ENCODE measurements at regions not wholly inside any gene's neighbourhood (a gene's known extent, or its start where the extent isn't known, plus 50 kb on each side); places are given as distances from the start of the nearest gene placed in this dataset.

DNA sequence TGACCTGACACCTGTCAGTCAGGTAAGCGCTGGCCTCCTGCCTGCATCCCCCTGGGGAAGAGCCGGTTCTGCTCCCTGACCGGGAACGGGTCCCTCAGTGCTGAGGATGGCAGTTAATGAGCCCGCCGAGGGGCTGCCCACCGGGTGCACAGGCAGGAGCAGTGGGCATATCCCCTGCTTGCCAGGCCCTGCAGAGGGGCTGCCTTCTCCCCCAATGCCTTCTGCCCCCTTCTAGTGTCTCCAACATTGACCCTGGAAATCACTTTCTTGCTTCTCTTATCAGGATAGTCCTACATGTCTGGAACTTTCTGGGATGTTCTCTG lies 388.5 kb downstream of the SEC14L1 start:
- no peak overlapping the region for H3K27ac ChIP-seq (ENCODE audit: low read length)
- no peaks in the 10 kb centered on the region for H3F3A ChIP-seq (ENCODE audit: low read length, unreplicated experiment)
- H3K4me2 ChIP-seq (ENCODE audit: low read length): no peak overlapping the region
- H3K9me3 ChIP-seq (ENCODE audit: low read length): no peaks in the 10 kb centered on the region
- no peaks in the 10 kb centered on the region for H3K36me3 ChIP-seq (ENCODE audit: low read depth, low read length)
- no peaks in the 10 kb centered on the region for H3K79me2 ChIP-seq (ENCODE audit: low read length)
- no peaks in the 10 kb centered on the region for H3K4me1 ChIP-seq (ENCODE audit: insufficient read depth, low read length)
- DNase-seq (no peak), ATAC-seq (no peak)
- no TSS peak for BruUV-seq (replicated peaks)
- no peak overlapping the region for H2AFZ ChIP-seq (ENCODE audit: low read length)
- intact Hi-C loops (cut with micrococcal nuclease): no loop called here
- CTCF ChIA-PET: no interaction called here
- H3K27me3 ChIP-seq (ENCODE audit: low read length): peaks cover 26% of the 10 kb centered on the region
- no peak overlapping the region for H3K9ac ChIP-seq (ENCODE audit: low read length)
- no peak overlapping the region for H3K4me3 ChIP-seq (ENCODE audit: low read length)
- H4K20me1 ChIP-seq (ENCODE audit: low read length): no peaks in the 10 kb centered on the region
- no peaks in the 10 kb centered on the region for H3K9me2 ChIP-seq (replicated peaks; ENCODE audit: low read length)
- POLR2A ChIA-PET (ENCODE audit: unreplicated experiment): no interaction called here
- TF ChIP-seq, protein P1, sequence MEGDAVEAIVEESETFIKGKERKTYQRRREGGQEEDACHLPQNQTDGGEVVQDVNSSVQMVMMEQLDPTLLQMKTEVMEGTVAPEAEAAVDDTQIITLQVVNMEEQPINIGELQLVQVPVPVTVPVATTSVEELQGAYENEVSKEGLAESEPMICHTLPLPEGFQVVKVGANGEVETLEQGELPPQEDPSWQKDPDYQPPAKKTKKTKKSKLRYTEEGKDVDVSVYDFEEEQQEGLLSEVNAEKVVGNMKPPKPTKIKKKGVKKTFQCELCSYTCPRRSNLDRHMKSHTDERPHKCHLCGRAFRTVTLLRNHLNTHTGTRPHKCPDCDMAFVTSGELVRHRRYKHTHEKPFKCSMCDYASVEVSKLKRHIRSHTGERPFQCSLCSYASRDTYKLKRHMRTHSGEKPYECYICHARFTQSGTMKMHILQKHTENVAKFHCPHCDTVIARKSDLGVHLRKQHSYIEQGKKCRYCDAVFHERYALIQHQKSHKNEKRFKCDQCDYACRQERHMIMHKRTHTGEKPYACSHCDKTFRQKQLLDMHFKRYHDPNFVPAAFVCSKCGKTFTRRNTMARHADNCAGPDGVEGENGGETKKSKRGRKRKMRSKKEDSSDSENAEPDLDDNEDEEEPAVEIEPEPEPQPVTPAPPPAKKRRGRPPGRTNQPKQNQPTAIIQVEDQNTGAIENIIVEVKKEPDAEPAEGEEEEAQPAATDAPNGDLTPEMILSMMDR (conservative IDR thresholded peaks at IDR 0.05; ENCODE audit: low read depth, low read length): no peak
- TF ChIP-seq EZH2phosphoT487 (IDR thresholded peaks at IDR 0.05; ENCODE audit: borderline replicate concordance, low read length) (no peak), EZH2 (IDR thresholded peaks at IDR 0.05; ENCODE audit: low read length, unreplicated experiment) (no peak)

DNA sequence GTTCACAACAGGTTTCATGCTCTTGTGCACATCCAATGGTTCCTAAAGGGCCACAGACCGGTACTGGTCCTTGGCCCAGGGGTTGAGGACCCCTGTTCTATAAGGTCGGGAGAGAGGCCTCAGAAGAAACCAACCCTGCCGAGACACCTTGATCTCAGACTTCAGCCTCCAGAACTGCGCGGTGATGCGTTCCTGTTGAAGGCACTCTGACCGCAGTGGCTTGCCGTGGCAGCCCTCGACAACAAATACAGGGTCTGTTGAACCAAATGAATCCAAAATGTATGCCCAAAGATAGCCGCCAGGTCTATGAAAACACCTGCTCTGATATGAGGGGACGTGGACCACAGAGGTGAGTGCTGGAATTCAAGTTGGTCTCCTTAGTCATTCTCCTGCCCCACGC lies 389.8 kb downstream of the SEC14L1 start:
- Histone ChIP-seq H3K9me2 (replicated peaks; ENCODE audit: low read length) (no peaks in the 10 kb centered on the region), H3K9me3 (ENCODE audit: low read length) (no peaks in the 10 kb centered on the region), H2AFZ (ENCODE audit: low read length) (no peak overlapping the region), H3K4me2 (ENCODE audit: low read length) (no peak overlapping the region), H4K20me1 (ENCODE audit: low read length) (no peaks in the 10 kb centered on the region), H3K4me1 (ENCODE audit: insufficient read depth, low read length) (no peaks in the 10 kb centered on the region), H3K79me2 (ENCODE audit: low read length) (no peaks in the 10 kb centered on the region), H3K27me3 (ENCODE audit: low read length) (peaks cover 26% of the 10 kb centered on the region), H3K9ac (ENCODE audit: low read length) (no peak overlapping the region), H3F3A (ENCODE audit: low read length, unreplicated experiment) (no peaks in the 10 kb centered on the region), H3K27ac (ENCODE audit: low read length) (no peak overlapping the region), H3K4me3 (ENCODE audit: low read length) (no peak overlapping the region), H3K36me3 (ENCODE audit: low read depth, low read length) (no peaks in the 10 kb centered on the region)
- ChIA-PET CTCF (no interaction called here), POLR2A (ENCODE audit: unreplicated experiment) (no interaction called here)
- intact Hi-C loops (cut with micrococcal nuclease): no loop called here
- no peak for ATAC-seq
- no peak for TF ChIP-seq EZH2 (IDR thresholded peaks at IDR 0.05; ENCODE audit: low read length, unreplicated experiment)
- TF ChIP-seq, protein P1 (conservative IDR thresholded peaks at IDR 0.05; ENCODE audit: low read depth, low read length): no peak
- no peak for TF ChIP-seq EZH2phosphoT487 (IDR thresholded peaks at IDR 0.05; ENCODE audit: borderline replicate concordance, low read length)
- no TSS peak for BruUV-seq (replicated peaks)
- no peak for DNase-seq

DNA sequence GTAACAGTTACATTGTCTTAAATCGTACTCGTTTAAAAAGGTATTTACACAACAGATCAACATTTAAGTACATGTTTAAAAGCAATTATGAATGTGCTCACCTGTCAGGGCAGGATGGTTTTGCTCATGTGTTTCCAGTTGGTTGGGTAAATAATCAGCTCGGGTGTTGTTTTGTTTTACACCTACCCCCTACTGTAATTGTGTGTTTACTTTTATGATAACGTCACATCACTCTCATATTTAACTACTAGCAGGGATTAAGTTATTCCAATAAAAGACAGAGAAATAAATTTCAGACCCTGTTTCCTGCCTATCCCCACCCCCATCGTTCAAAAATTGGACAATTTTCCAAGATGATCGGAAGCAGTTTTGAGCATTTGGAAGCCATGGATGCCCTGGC lies 390.2 kb downstream of the SEC14L1 start:
- ATAC-seq: no peak

More for the DNA sequence above, 390.2 kb downstream of the SEC14L1 start:
- intact Hi-C loops (cut with micrococcal nuclease): no loop called here
- Histone ChIP-seq H3K27me3 (ENCODE audit: low read length) (peaks cover 26% of the 10 kb centered on the region), H3K9ac (ENCODE audit: low read length) (no peak overlapping the region), H3K4me1 (ENCODE audit: insufficient read depth, low read length) (no peaks in the 10 kb centered on the region), H3K9me3 (ENCODE audit: low read length) (no peaks in the 10 kb centered on the region), H3K79me2 (ENCODE audit: low read length) (no peaks in the 10 kb centered on the region), H3K4me3 (ENCODE audit: low read length) (no peak overlapping the region), H2AFZ (ENCODE audit: low read length) (no peak overlapping the region), H3F3A (ENCODE audit: low read length, unreplicated experiment) (no peaks in the 10 kb centered on the region), H3K36me3 (ENCODE audit: low read depth, low read length) (no peaks in the 10 kb centered on the region), H3K9me2 (replicated peaks; ENCODE audit: low read length) (no peaks in the 10 kb centered on the region), H3K4me2 (ENCODE audit: low read length) (no peak overlapping the region), H3K27ac (ENCODE audit: low read length) (no peak overlapping the region), H4K20me1 (ENCODE audit: low read length) (no peaks in the 10 kb centered on the region)
- ChIA-PET POLR2A (ENCODE audit: unreplicated experiment) (no interaction called here), CTCF (no interaction called here)
- no peak for TF ChIP-seq EZH2phosphoT487 (IDR thresholded peaks at IDR 0.05; ENCODE audit: borderline replicate concordance, low read length)
- TF ChIP-seq EZH2 (IDR thresholded peaks at IDR 0.05; ENCODE audit: low read length, unreplicated experiment): no peak
- TF ChIP-seq, protein P1 (conservative IDR thresholded peaks at IDR 0.05; ENCODE audit: low read depth, low read length): no peak
- DNase-seq: no peak
- no TSS peak for BruUV-seq (replicated peaks)

All from PC-3 (cell line).